ENCODE measurements at regions not wholly inside any gene's neighbourhood (a gene's known extent, or its start where the extent isn't known, plus 50 kb on each side); places are given as distances from the start of the nearest gene placed in this dataset.

- 90 to 91% methylated on average over 22 of the region's 22 CpGs for WGBS, 2 donors
- DNase-seq (ENCODE audit: low spot score in 2 of 2), result no peak
- intact Hi-C loops (cut with DNase I; ENCODE audit: low total_unique reads), result no loop called here
- H3K4me3 ChIP-seq (ENCODE audit: low read depth, poor library complexity, severe bottlenecking), result no peak overlapping the region
- TF ChIP-seq POLR2A (IDR thresholded peaks at IDR 0.05) (no peak), CTCF (IDR thresholded peaks at IDR 0.05) (no peak)
These were observed 71.0 kb upstream of the SALL3 start for GRCh38 chr18:78908462-78909260.

DNA sequence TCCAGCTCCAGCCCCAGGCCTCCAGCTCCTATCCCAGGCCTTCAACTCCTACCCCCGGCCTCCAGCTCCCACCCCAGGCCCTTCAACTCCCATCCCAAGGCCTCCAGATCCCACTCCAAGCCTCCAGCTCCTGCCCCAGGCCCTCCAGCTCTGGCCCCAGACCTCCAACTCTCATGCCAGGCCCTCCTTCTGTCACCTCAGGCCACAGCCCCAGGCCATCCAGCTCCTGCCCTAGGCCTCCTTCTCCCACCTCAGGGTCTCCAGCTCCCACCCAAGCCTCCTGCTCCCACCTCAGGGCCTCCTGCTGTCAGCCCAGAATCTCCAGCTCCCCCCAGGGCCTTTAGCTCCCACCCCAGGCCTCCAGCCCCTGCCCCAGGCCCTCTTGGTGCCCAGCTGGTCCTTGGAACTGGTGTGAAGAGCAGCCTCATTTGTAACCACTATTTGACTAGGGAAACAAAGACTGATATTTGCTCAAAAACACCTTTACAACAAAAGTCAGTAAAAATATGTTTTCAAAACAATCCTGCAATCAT, 67.8 kb upstream of the SALL3 start:
- intact Hi-C loops (cut with DNase I; ENCODE audit: low total_unique reads), result no loop called here
- H3K4me3 ChIP-seq (ENCODE audit: low read depth, poor library complexity, severe bottlenecking), result no peak overlapping the region
- DNase-seq (ENCODE audit: low spot score in 2 of 2), result peak in 1 of 2 donors; percentile 64
- 68 to 83% methylated on average over 1 of the region's 1 CpG for WGBS, 2 donors
- TF ChIP-seq CTCF (IDR thresholded peaks at IDR 0.05), result no peak
- no peak for TF ChIP-seq POLR2A (IDR thresholded peaks at IDR 0.05)

DNA sequence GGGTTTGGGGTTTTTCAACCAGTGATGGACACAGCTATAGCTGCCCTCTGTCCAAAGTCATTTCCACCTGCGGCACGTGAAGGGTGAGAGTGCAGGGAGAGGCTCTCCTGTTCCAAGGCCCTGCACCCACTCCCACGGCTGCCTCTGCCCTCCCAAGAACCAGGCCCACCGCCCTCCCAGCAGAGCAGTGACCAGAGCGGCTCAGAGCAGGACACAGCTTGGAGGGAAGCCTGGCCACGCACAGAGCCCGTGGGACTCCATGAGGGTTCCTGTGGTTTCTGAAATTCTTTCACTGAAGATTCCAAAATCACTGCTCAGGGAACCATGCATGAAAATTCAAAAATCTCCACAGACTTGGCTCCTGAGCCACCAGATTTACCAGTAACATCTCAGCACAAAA, 67.3 kb upstream of the SALL3 start:
- H3K4me3 ChIP-seq (ENCODE audit: low read depth, poor library complexity, severe bottlenecking), result no peak overlapping the region
- TF ChIP-seq CTCF (IDR thresholded peaks at IDR 0.05) (no peak), POLR2A (IDR thresholded peaks at IDR 0.05) (no peak)
- no peak for DNase-seq (ENCODE audit: low spot score in 2 of 2)
- intact Hi-C loops (cut with DNase I; ENCODE audit: low total_unique reads), result no loop called here
- 85 to 89% methylated on average over 7 of the region's 7 CpGs for whole genome bisulfite sequencing, 2 donors

- 47 to 64% methylated on average over 18 of the region's 18 CpGs for WGBS, 2 donors
- H3K4me3 ChIP-seq (ENCODE audit: low read depth, poor library complexity, severe bottlenecking), result no peak overlapping the region
- TF ChIP-seq CTCF (IDR thresholded peaks at IDR 0.05), result no peak
- TF ChIP-seq POLR2A (IDR thresholded peaks at IDR 0.05), result no peak
- intact Hi-C loops (cut with DNase I; ENCODE audit: low total_unique reads), result no loop called here
- DNase-seq (ENCODE audit: low spot score in 2 of 2), result peak in 1 of 2 donors; percentile 52
These were observed 66.8 kb upstream of the SALL3 start for GRCh38 chr18:78912844-78913243.

- no peak for TF ChIP-seq CTCF (IDR thresholded peaks at IDR 0.05)
- WGBS, 2 donors, result 86 to 88% methylated on average over 12 of the region's 12 CpGs
- intact Hi-C loops (cut with DNase I; ENCODE audit: low total_unique reads), result no loop called here
- no peak for DNase-seq (ENCODE audit: low spot score in 2 of 2)
- no peak overlapping the region for H3K4me3 ChIP-seq (ENCODE audit: low read depth, poor library complexity, severe bottlenecking)
These were observed 66.2 kb upstream of the SALL3 start for GRCh38 chr18:78913395-78913794.
